GM10266 (cell line): ENCODE measurements at regions not wholly inside any gene's neighbourhood (a gene's known extent, or its start where the extent isn't known, plus 50 kb on each side); places are given as distances from the start of the nearest gene placed in this dataset.

Experiments used
- DNase-seq: peaks from one replicate; pipeline ENCODE4 v3.0.0; 2012; ENCODE audit errors: extremely low spot score
- TF ChIP-seq, protein P1 (sequence below): IDR thresholded peaks from 2 replicates; pipeline ENCODE4 v1.5.1; 2012; ENCODE audit warnings: mild to moderate bottlenecking, low read depth; ENCODE audit not compliant: control insufficient read depth, insufficient read depth; ENCODE audit errors: missing control alignments

- TF ChIP-seq, protein P1, sequence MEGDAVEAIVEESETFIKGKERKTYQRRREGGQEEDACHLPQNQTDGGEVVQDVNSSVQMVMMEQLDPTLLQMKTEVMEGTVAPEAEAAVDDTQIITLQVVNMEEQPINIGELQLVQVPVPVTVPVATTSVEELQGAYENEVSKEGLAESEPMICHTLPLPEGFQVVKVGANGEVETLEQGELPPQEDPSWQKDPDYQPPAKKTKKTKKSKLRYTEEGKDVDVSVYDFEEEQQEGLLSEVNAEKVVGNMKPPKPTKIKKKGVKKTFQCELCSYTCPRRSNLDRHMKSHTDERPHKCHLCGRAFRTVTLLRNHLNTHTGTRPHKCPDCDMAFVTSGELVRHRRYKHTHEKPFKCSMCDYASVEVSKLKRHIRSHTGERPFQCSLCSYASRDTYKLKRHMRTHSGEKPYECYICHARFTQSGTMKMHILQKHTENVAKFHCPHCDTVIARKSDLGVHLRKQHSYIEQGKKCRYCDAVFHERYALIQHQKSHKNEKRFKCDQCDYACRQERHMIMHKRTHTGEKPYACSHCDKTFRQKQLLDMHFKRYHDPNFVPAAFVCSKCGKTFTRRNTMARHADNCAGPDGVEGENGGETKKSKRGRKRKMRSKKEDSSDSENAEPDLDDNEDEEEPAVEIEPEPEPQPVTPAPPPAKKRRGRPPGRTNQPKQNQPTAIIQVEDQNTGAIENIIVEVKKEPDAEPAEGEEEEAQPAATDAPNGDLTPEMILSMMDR = no peak
Measured at GRCh38 chr10:123563994-123564393, 102.2 kb upstream of the GPR26 start.

DNA sequence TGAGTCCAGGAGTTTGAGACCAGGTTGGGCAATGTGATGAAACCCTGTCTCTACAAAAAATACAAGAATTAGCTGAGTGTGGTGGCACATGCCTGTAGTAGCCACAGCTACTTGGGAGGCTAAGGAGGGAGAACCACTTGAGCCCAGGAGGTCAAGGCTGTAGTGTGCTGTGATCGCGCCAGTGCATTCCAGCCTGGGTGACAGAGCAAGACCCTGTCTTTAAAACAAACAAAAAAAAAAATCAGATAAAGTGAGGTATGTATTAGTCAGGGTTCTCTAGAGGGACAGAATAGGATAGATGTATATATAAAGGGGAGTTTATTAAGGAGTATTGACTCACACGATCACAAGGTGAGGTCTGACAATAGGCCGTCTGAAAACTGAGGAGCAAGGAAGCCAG, 101.5 kb upstream of the GPR26 start:
- TF ChIP-seq, protein P1 = no peak
- DNase-seq = no peak

More at GRCh38 chr10:123563994-123564393, 102.2 kb upstream of the GPR26 start:
- no peak for DNase-seq

GRCh38 chr10:123565691-123566660, 100.2 kb upstream of the GPR26 start:
- no peak for DNase-seq

DNA sequence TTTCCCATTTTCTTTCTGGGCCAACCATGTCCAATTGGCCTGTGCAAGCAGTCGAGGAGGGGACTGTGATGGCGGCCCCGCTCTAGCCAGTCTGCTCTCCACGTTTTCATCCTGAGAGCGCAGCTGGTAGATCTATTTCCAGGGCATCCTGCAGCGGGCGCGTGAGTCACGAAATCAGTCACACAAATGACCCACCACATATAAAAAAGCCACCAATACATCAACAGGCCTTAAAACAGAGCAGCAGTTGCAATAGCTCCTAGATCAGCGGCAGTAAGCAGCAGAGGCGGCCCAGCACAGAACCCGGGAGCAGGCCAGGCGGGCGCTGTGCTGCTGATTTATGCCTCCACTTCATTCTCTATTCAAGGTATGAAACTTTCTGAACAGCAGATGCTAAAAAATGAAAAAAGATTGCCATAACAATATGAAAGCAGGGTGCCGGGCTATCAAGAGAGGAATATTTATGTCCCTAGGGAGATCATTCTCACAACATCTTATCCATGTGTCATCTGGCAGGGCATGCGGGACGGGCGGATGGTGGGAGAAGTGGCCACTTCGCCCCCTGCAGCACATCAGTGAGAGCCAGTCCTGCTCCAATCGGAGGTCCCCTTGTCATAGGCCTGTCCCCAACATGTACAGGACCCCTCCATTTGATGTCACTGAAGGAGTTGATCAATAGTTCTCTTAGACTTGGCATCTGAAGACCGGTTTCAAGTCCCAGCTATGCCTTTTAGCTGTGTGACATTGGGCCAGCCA, 98.0 kb upstream of the GPR26 start:
- TF ChIP-seq, protein P1 = no peak
- DNase-seq = no peak

More at GRCh38 chr10:123565691-123566660, 100.2 kb upstream of the GPR26 start:
- TF ChIP-seq, protein P1 = no peak

- TF ChIP-seq, protein P1 = no peak
- no peak for DNase-seq
Measured at GRCh38 chr10:123568751-123569150, 97.4 kb upstream of the GPR26 start.

DNA sequence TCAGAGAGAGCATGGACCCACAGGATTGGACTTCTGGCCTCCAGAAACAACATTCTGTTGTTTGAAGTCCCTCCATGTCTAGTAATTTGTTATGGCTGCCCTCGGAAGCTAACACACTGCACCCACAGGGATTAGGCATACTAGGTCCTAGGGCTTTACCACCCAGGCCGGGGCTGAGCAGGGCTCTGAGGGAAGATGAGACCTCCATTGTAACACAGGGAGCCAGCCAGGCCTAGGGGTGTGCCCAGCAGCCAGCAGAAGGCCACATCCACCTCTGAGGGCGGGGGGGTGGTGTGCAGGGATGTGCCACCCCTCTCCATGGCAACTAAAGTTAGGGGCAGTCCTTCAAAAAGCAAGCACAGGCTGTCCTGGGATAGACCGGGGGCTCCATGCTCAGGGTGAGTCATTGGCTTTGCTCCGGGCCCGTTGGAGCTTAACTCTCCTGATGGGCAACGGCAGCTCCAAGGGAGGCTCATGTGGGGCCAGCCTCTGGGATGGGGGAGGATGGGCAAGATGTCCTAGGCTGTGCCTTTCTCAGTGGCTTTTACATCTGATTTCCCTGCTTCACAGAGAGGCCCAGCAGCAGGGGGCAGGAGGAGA, 96.6 kb upstream of the GPR26 start:
- DNase-seq = no peak
- TF ChIP-seq, protein P1 = no peak
